HL-60/S4 (cell line): ENCODE measurements at regions not wholly inside any gene's neighbourhood (a gene's known extent, or its start where the extent isn't known, plus 50 kb on each side); places are given as distances from the start of the nearest gene placed in this dataset.
"Not testable (repeated sequence)": the region's sequence is repeated elsewhere in the genome, so short reads cannot be mapped to it uniquely, and the experiment has no call there.

Experiments used
- in situ Hi-C: fragments of 300-500 bp; cut with MboI; formaldehyde crosslinking; loops from 2 replicates; pipeline ENCODE4 v1.14.3; 2022; ENCODE audit warnings: low sequenced_read_pairs

GRCh38 chr20:54995011-54995410 is 519.6 kb downstream of the DOK5 start:
- in situ Hi-C loops: no loop called here

GRCh38 chr20:54985091-54985490 is 509.7 kb downstream of the DOK5 start:
- in situ Hi-C loops: no loop called here

GRCh38 chr20:54984104-54984448 is 508.7 kb downstream of the DOK5 start:
- in situ Hi-C loops: no loop called here

- in situ Hi-C loops: not testable (repeated sequence)
Measured at GRCh38 chr20:54983394-54984103, 508.2 kb downstream of the DOK5 start.

- in situ Hi-C loops: no loop called here
Measured at GRCh38 chr20:54981175-54981574, 505.8 kb downstream of the DOK5 start.

GRCh38 chr20:54980103-54980960 is 504.9 kb downstream of the DOK5 start:
- in situ Hi-C loops: no loop called here

- in situ Hi-C loops: no loop called here
Measured at GRCh38 chr20:54950304-54950703, 474.9 kb downstream of the DOK5 start.

GRCh38 chr20:54941666-54942065 is 466.3 kb downstream of the DOK5 start:
- in situ Hi-C loops: no loop called here

- in situ Hi-C loops: no loop called here
Measured at GRCh38 chr20:54940522-54940921, 465.1 kb downstream of the DOK5 start.

- in situ Hi-C loops: no loop called here
Measured at GRCh38 chr20:54938707-54939106, 463.3 kb downstream of the DOK5 start.

- in situ Hi-C loops: no loop called here
Measured at GRCh38 chr20:54933212-54933904, 458.0 kb downstream of the DOK5 start.

- in situ Hi-C loops: no loop called here
Measured at GRCh38 chr20:54929191-54929590, 453.8 kb downstream of the DOK5 start.

GRCh38 chr20:54928564-54928963 is 453.2 kb downstream of the DOK5 start:
- in situ Hi-C loops: no loop called here

GRCh38 chr20:54922636-54923035 is 447.2 kb downstream of the DOK5 start:
- in situ Hi-C loops: no loop called here

GRCh38 chr20:54922096-54922495 is 446.7 kb downstream of the DOK5 start:
- in situ Hi-C loops: no loop called here

- in situ Hi-C loops: no loop called here
Measured at GRCh38 chr20:54920491-54920890, 445.1 kb downstream of the DOK5 start.

- in situ Hi-C loops: not testable (repeated sequence)
Measured at GRCh38 chr20:54918993-54919392, 443.6 kb downstream of the DOK5 start.

GRCh38 chr20:54914995-54915394 is 439.6 kb downstream of the DOK5 start:
- in situ Hi-C loops: no loop called here

GRCh38 chr20:54909702-54910101 is 434.3 kb downstream of the DOK5 start:
- in situ Hi-C loops: no loop called here

- in situ Hi-C loops: not testable (repeated sequence)
Measured at GRCh38 chr20:54906134-54906533, 430.7 kb downstream of the DOK5 start.

- in situ Hi-C loops: no loop called here
Measured at GRCh38 chr20:54897787-54898186, 422.4 kb downstream of the DOK5 start.

- in situ Hi-C loops: no loop called here
Measured at GRCh38 chr20:54891907-54892306, 416.5 kb downstream of the DOK5 start.
